Activated CD4-positive, alpha-beta T cell treated with anti-CD3 and anti-CD28 coated beads for 36 hours (primary cell): ENCODE measurements at regions not wholly inside any gene's neighbourhood (a gene's known extent, or its start where the extent isn't known, plus 50 kb on each side); places are given as distances from the start of the nearest gene placed in this dataset.
A peak's percentile ranks its signal among the peaks of the same experiment; 100 is the strongest.

ENCODE experiments used
- ATAC-seq: fragments of 200-7000 bp; cut with Tn5 transposase; one replicate; pipeline ENCODE4 v1.10.0; 2021; ENCODE audit warnings: mild to moderate bottlenecking, moderate library complexity
- CTCF ChIA-PET: fragments of 350-600 bp; sonication (Branson Sonifier 250); formaldehyde crosslinking; loops from one replicate; lab custom pipeline; 2021; ENCODE audit warnings: antibody characterized with exemption; lab: Charles Lee
- POLR2A ChIA-PET: fragments of 350-600 bp; sonication (Branson Sonifier 250); formaldehyde crosslinking; loops from one replicate; lab custom pipeline; 2021; ENCODE audit warnings: antibody characterized with exemption, inconsistent platforms; lab: Charles Lee
- DNase-seq: peaks from one replicate; pipeline ENCODE4 v3.0.0-alpha.2; 2020
- H3K27ac Mint-ChIP-seq: one replicate; pipeline ENCODE4 v1.8.0; 2021; ENCODE audit warnings: mixed read lengths
- H3K27me3 Mint-ChIP-seq: one replicate; pipeline ENCODE4 v1.8.0; 2021; ENCODE audit warnings: mixed read lengths
- H3K36me3 Mint-ChIP-seq: one replicate; pipeline ENCODE4 v1.8.0; 2021; ENCODE audit warnings: low read depth, mixed read lengths
- H3K4me1 Mint-ChIP-seq: one replicate; pipeline ENCODE4 v1.8.0; 2021; ENCODE audit warnings: mixed read lengths
- H3K4me3 Mint-ChIP-seq: one replicate; pipeline ENCODE4 v1.8.0; 2021; ENCODE audit warnings: mild to moderate bottlenecking, moderate library complexity, mixed read lengths
- H3K9me3 Mint-ChIP-seq: one replicate; pipeline ENCODE4 v1.8.0; 2021; ENCODE audit warnings: low read depth, mixed read lengths
- intact Hi-C, 2 experiments: fragments of 100-400 bp; cut with DNase I in 1 of 2; cut with micrococcal nuclease in 1 of 2; formaldehyde crosslinking; loops; one replicate each; pipeline versions ENCODE4 v1.14.2 to v1.15.1; 2022 to 2024; cut with DNase I, micrococcal nuclease

DNA sequence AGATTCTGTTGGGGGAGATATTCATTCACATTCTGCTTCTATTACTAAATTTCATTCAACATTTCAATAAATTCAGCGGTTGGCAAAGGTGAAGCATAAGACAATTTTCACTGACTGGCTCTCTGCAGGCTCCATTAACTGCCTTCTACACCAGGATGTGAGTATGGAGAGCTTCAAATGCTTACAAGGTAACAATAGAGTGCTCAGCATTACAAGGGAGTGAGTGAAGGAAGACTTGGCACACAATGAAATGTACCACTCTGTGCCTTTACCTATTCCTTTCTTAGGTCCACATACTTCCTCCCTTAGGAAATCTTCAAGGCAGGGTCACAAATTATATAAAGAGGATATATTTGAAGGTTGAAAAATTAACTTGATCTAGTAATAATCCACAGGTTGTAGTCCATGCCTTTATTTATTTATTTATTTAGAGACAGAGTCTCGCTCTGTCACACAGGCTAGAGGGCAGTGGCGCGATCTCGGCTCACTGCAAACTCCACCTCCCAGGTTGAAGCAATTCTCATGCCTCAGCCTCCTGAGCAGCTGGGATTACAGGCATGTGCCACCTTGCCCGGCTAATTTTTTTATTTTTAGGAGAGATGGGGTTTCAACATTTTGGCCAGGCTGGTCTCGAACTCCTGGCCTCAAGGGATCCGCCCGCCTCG, 76.6 kb upstream of the FAM169A start:
- Mint-ChIP-seq H3K4me3 (no peak overlapping the region), H3K27me3 (peaks cover 21% of the 10 kb centered on the region), H3K27ac (no peak overlapping the region), H3K4me1 (peaks cover 14% of the 10 kb centered on the region), H3K36me3 (no peaks in the 10 kb centered on the region), H3K9me3 (no peaks in the 10 kb centered on the region)
- intact Hi-C loops: no loop called here
- ChIA-PET POLR2A (no interaction called here), CTCF (interaction anchor here (0.7 kb wide), 2 partner anchors 14 to 388 kb away, joined by 3 read pairs; no protein-coding TSS in a partner anchor)
- ATAC-seq: no peak
- no peak for DNase-seq

DNA sequence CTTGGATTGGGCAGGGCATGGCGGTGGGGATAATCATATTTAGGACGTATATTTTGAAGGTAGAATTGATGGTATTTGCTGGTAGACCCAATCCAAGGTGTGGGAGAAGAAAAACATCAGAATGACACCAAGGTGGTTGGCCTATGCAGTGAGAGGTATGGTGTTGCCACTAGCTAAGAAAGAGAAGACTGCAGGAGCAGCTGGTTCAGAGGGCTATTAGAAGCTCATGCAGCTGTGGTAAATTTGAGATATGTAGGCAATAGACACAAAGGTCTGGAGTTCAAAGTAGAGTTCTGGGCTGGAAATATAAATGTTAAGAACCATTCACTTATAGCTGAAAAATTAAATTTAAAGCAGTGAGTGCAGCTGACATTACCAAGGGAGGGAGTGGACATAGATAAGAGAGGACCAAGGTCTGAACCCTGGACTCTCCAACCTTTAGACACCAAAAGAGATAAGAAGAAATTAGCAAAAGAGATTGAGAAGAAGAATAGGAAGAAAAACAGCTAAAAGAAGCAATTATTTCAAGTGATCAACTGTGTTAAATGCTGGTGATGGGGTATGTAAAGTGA, 74.7 kb upstream of the FAM169A start:
- intact Hi-C loops: no loop called here
- Mint-ChIP-seq H3K4me1 (peaks cover 17% of the 10 kb centered on the region), H3K9me3 (no peaks in the 10 kb centered on the region), H3K4me3 (no peak overlapping the region), H3K27me3 (peaks cover 12% of the 10 kb centered on the region), H3K27ac (no peak overlapping the region), H3K36me3 (no peaks in the 10 kb centered on the region)
- DNase-seq (no peak), ATAC-seq (no peak)
- POLR2A ChIA-PET: no interaction called here
- CTCF ChIA-PET: no interaction called here

DNA sequence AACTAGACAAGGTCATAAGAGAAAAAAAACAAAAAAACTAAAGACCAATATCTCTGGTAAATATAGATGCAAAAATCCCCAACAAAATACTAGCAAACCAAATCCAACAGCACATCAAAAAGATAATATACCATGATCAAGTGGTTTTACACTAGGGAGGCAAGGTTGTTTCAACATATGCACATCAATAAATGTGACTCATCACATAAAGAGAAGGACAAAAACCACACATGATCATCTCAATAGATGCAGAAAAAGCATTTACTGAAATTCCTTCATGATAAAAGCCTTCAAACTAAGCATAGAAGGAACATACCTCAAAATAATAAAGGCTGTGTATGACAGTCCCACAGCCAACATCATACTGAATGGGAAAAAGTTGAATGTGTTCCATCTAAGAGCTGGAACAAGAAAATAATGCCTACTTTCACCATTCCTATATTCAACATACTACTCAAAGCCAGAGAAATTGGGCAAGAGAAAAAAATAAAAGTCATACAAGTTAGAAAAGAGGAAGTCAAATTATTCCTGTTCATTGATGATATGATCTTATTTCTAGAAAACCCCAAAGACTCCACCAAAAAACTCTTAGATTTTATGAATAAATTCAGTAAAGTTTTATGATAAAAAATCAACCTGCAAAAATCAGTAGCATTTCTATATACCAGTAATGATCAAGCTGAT, 72.2 kb upstream of the FAM169A start:
- ChIA-PET CTCF (interaction anchor here (1.0 kb wide), 1 partner anchor 12 kb away, joined by 3 read pairs; no protein-coding TSS in a partner anchor), POLR2A (no interaction called here)
- intact Hi-C loops: loop anchor here in 1 of 2 experiments (10.0 kb wide), 1 partner anchor 736 kb away; no protein-coding TSS in a partner anchor
- no peaks in the 10 kb centered on the region for H3K9me3 Mint-ChIP-seq
- peaks cover 28% of the 10 kb centered on the region for H3K4me1 Mint-ChIP-seq
- H3K36me3 Mint-ChIP-seq: no peaks in the 10 kb centered on the region
- ATAC-seq (no peak), DNase-seq (no peak)
- H3K27me3 Mint-ChIP-seq: peaks cover 6% of the 10 kb centered on the region
- H3K27ac Mint-ChIP-seq: no peak overlapping the region
- H3K4me3 Mint-ChIP-seq: no peak overlapping the region

DNA sequence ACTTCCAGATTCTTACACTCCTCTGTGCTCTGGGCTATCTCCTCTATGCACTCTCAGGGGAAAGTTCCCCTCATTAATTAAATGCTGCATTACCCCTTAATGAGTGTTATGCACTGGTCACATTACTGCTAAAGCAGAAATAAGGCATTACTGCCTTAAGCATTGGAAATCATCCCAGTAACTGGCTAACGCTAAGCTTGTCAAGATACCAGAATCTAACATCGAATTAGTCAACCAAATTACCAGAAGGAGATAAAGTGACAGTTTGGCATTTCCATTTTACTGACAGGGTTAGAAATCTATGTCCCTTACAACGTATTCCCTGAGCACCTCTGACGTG, 69.5 kb upstream of the FAM169A start:
- Mint-ChIP-seq H3K9me3 (no peaks in the 10 kb centered on the region), H3K4me1 (peaks cover 28% of the 10 kb centered on the region), H3K4me3 (peak overlapping the region; percentile 25), H3K36me3 (no peaks in the 10 kb centered on the region), H3K27ac (peak overlapping the region; percentile 24), H3K27me3 (peaks cover 2% of the 10 kb centered on the region)
- ChIA-PET POLR2A (no interaction called here), CTCF (interaction anchor here (0.6 to 2.6 kb wide), 9 partner anchors 10 to 401 kb away, joined by 3 to 16 read pairs (median 4); partner anchors contain the start of genes ANKRD31 and HMGCR)
- no peak for ATAC-seq
- intact Hi-C loops: loop anchor here in 1 of 2 experiments (1.0 to 10.0 kb wide), 2 partner anchors 330 to 739 kb away; no protein-coding TSS in a partner anchor
- DNase-seq: no peak

DNA sequence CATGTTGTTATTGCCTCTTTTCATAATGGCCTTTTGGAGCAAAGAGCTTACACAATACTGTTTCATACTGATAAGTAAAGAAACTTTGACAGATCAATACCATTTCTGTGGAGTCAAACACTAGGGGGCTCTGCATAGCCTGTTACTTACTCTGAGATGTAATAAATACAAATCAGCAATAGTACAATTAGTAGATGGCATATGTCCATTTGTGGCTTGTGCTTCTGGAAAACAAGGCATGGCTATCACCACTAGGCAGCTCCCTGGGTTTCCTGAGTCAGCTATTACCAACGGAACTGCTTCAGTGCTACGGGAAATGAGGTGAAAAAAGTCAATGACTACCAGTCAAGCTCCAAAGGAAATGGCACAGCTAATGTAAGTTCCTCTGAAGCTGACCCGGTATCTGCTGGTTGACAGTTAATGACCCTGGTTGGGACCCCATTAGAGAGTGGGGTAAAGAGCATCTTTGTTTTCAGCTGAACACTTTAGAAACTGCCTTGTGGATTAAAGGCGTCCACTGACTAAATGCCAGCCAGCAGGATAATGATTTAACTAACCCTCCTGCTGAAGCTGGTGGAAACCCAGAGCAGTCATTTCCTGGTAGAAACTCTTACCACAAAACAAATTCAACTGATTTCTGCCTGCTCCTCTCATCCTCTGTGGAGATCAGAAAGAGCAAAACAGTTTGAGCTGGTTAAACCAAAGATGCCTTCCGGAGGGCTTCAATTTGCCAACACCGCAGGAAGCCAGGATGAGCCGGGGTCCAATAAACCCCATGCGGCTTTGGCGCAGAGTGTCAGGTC, 69.0 kb upstream of the FAM169A start:
- peaks cover 2% of the 10 kb centered on the region for H3K27me3 Mint-ChIP-seq
- intact Hi-C loops: loop anchor here in 1 of 2 experiments (1.0 to 10.0 kb wide), 2 partner anchors 330 to 740 kb away; no protein-coding TSS in a partner anchor
- no peaks in the 10 kb centered on the region for H3K9me3 Mint-ChIP-seq
- ChIA-PET CTCF (interaction anchor here (0.6 to 2.6 kb wide), 12 partner anchors 10 to 402 kb away, joined by 3 to 16 read pairs (median 4); partner anchors contain the start of genes ANKRD31 and HMGCR), POLR2A (no interaction called here)
- peak overlapping the region; percentile 25 for H3K4me3 Mint-ChIP-seq
- H3K36me3 Mint-ChIP-seq: no peaks in the 10 kb centered on the region
- ATAC-seq (peak; percentile 95), DNase-seq (peak; percentile 34)
- peaks cover 28% of the 10 kb centered on the region for H3K4me1 Mint-ChIP-seq
- H3K27ac Mint-ChIP-seq: peak overlapping the region; percentile 24

DNA sequence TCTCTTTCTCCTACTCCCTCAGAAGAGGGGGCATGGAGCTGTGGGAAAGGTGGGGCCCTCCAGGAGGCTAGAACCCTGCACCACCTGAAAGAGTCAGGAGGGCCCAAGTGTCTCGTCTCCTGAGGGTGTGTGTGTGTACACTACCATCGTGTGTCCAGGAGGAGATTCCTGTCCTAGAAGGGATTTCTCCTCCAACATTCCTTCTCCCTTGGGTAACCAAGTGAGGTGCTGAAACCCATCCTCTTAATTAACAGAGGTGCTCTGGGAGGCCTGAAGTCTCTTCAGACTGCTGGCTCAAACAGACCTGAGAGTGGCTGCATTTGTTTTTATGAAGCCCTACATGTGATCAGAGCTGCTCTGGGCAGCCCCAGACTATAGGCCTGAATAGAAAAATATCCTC, 61.1 kb upstream of the FAM169A start:
- ATAC-seq (no peak), DNase-seq (no peak)
- Mint-ChIP-seq H3K9me3 (no peaks in the 10 kb centered on the region), H3K27ac (no peak overlapping the region), H3K27me3 (no peaks in the 10 kb centered on the region), H3K4me1 (no peaks in the 10 kb centered on the region), H3K36me3 (no peaks in the 10 kb centered on the region), H3K4me3 (no peak overlapping the region)
- intact Hi-C loops: loop anchor here in 1 of 2 experiments (10.0 kb wide), 1 partner anchor 337 kb away; no protein-coding TSS in a partner anchor
- POLR2A ChIA-PET: no interaction called here
- CTCF ChIA-PET: interaction anchor here (3.2 kb wide), 1 partner anchor 8 kb away, joined by 16 read pairs; no protein-coding TSS in a partner anchor

DNA sequence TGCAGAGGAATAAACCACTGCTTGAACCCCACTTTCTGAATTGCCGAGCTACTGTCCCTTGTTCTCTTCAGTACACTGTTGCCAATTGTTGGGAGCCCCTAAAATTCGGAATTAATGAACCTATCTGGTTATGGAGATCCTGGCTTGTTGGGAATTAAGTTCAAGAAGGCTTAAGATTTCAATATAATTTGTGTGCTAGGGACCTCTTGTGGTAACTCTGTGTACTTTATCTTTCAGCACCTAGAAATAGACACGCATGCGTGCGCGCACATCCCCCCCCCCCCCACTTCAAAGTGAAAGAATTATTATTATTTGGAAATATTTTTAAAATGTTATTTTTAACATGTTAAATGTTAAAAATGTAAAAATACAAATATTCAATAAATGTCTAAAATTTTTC, 53.3 kb upstream of the FAM169A start:
- intact Hi-C loops: loop anchor here (1.0 to 10.0 kb wide), 4 partner anchors 153 to 1017 kb away; no protein-coding TSS in a partner anchor
- Mint-ChIP-seq H3K27ac (no peak overlapping the region), H3K27me3 (peaks cover 7% of the 10 kb centered on the region), H3K4me3 (no peak overlapping the region), H3K9me3 (no peaks in the 10 kb centered on the region), H3K36me3 (no peaks in the 10 kb centered on the region), H3K4me1 (no peaks in the 10 kb centered on the region)
- ChIA-PET CTCF (interaction anchor here (1.3 to 1.8 kb wide), 4 partner anchors 13 to 246 kb away, joined by 3 to 7 read pairs (median 4); partner anchors contain the start of genes GFM2 and NSA2), POLR2A (no interaction called here)
- DNase-seq: peak; percentile 20
- no peak for ATAC-seq

DNA sequence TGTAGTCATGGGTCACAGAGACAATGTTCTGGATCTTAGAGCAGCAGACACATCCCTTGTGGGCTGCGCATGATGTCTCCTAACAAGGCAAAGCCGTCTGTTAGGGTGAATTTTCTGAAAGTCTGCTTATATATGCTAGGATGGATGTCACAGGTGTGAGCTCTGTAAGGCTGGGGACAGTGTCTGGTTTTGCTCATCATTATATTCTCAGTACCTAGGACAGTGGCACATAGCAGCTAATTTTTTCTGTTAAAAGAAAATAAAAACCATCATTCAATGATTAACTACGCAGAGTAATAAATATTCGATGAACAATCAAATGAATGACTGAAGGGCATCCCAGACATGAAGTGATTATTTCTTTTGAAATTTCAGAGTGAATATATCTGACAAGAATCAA, 52.9 kb upstream of the FAM169A start:
- intact Hi-C loops: loop anchor here (1.0 to 10.0 kb wide), 4 partner anchors 153 to 1017 kb away; no protein-coding TSS in a partner anchor
- Mint-ChIP-seq H3K27me3 (peaks cover 7% of the 10 kb centered on the region), H3K36me3 (no peaks in the 10 kb centered on the region), H3K4me3 (no peak overlapping the region), H3K9me3 (no peaks in the 10 kb centered on the region), H3K27ac (no peak overlapping the region), H3K4me1 (no peaks in the 10 kb centered on the region)
- ATAC-seq (no peak), DNase-seq (no peak)
- POLR2A ChIA-PET: no interaction called here
- CTCF ChIA-PET: interaction anchor here (0.6 to 1.8 kb wide), 6 partner anchors 13 to 979 kb away, joined by 3 to 7 read pairs (median 4); partner anchors contain the start of genes GFM2 and NSA2

DNA sequence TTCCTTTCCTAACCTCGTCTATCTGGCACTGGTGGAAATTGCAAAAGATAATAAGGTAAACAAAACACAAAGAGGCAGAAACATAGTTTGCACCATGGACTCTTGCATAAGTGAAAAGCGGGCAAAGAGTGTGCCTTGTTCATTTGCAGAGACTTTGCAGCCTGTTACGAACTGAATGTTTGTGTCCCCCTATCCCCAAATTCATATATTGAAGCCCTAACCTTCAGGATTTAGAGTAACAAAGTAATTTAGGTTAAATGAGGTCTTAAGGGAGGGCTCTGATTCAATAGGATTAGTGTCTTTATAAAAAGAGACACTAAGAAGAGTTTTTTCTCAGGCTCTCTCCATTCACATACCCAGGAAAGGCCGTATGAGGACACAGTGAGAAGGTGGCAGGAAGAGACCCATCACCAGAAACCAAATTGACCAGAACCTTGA, 52.1 kb upstream of the FAM169A start:
- CTCF ChIA-PET: interaction anchor here (0.8 to 1.8 kb wide), 3 partner anchors 14 to 742 kb away, joined by 3 to 4 read pairs (median 3); no protein-coding TSS in a partner anchor
- Mint-ChIP-seq H3K27ac (no peak overlapping the region), H3K4me3 (no peak overlapping the region), H3K27me3 (peaks cover 9% of the 10 kb centered on the region), H3K4me1 (no peaks in the 10 kb centered on the region), H3K36me3 (no peaks in the 10 kb centered on the region), H3K9me3 (no peaks in the 10 kb centered on the region)
- intact Hi-C loops: loop anchor here in 1 of 2 experiments (10.0 kb wide), 1 partner anchor 1013 kb away; no protein-coding TSS in a partner anchor
- ATAC-seq (no peak), DNase-seq (no peak)
- POLR2A ChIA-PET: no interaction called here

DNA sequence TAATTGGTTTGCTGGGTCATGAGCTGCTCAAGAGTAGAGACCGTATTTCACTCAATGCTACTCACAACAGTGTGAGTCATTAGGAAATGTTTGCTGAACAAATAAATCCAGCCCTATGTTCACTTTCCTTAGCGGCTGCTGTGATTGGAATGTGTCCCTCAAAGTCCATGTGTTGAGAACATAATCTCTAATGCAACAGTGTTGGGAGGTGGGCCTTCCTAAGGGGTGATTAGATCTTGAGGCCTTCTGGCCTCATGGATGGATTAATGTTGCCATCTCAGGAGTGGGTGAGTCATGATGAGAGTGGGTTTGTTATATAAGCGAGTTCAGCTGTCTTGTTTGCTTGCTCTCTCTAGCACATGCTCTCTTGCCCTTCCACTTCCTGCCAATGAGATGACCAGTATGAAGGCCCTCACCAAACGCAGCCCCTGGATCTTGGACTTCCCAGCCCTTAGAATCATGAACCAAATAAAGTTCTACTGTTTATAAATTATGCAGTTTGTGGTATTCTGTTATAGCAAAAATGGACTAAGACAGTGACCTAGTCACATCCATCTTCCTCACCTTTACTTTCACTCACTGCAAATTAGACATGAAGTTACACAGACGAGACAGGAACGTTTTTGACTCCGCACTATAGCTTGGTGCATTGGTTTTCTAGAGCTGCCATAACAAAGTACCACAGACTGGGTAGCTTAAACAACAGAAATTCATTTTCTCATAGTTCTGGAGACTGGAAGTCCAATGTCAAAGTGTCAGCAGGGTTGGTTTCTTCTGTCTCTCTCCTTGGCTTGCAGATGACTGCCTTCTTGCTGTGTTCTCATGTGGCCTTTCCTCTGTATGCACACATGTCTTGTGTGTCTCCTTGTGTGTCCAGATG, 50.9 kb upstream of the FAM169A start:
- CTCF ChIA-PET: interaction anchor here (0.5 to 1.2 kb wide), 2 partner anchors 22 to 154 kb away, joined by 3 read pairs; no protein-coding TSS in a partner anchor
- peaks cover 9% of the 10 kb centered on the region for H3K27me3 Mint-ChIP-seq
- POLR2A ChIA-PET: no interaction called here

More for the DNA sequence above, 50.9 kb upstream of the FAM169A start:
- intact Hi-C loops: loop anchor here in 1 of 2 experiments (10.0 kb wide), 1 partner anchor 1012 kb away; no protein-coding TSS in a partner anchor
- no peak overlapping the region for H3K4me3 Mint-ChIP-seq
- no peaks in the 10 kb centered on the region for H3K9me3 Mint-ChIP-seq
- DNase-seq: no peak
- no peak for ATAC-seq
- no peaks in the 10 kb centered on the region for H3K4me1 Mint-ChIP-seq
- no peaks in the 10 kb centered on the region for H3K36me3 Mint-ChIP-seq
- H3K27ac Mint-ChIP-seq: no peak overlapping the region
